Right ventricle myocardium inferior (tissue), 1 donor: ENCODE measurements at regions not wholly inside any gene's neighbourhood (a gene's known extent, or its start where the extent isn't known, plus 50 kb on each side); places are given as distances from the start of the nearest gene placed in this dataset.

Source experiments
- ATAC-seq: fragments of 200-7000 bp; cut with Tn5 transposase; one replicate; pipeline ENCODE4 v1.9.1; 2020; ENCODE audit warnings: mild to moderate bottlenecking, moderate library complexity
- DNase-seq: peaks from one replicate; pipeline ENCODE4 v3.0.0; 2021; ENCODE audit errors: missing footprints
- intact Hi-C: fragments of 100-400 bp; cut with DNase I; formaldehyde crosslinking; loops from one replicate; pipeline ENCODE4 v1.11.0; 2022
- donor health status: DM: no; HTN: yes; CAD: no; lungs with severe emphysema.

- intact Hi-C loops: no loop called here
- ATAC-seq (no peak), DNase-seq (no peak)
Measured at GRCh38 chr5:105947461-105947860, 1723.3 kb downstream of the EFNA5 start.

GRCh38 chr5:105945203-105945972 lies 1725.3 kb downstream of the EFNA5 start:
- no peak for DNase-seq
- intact Hi-C loops: no loop called here

GRCh38 chr5:105940181-105940580 lies 1730.6 kb downstream of the EFNA5 start:
- intact Hi-C loops: no loop called here
- no peak for DNase-seq
- no peak for ATAC-seq

More at GRCh38 chr5:105945203-105945972, 1725.3 kb downstream of the EFNA5 start:
- ATAC-seq: no peak

DNA sequence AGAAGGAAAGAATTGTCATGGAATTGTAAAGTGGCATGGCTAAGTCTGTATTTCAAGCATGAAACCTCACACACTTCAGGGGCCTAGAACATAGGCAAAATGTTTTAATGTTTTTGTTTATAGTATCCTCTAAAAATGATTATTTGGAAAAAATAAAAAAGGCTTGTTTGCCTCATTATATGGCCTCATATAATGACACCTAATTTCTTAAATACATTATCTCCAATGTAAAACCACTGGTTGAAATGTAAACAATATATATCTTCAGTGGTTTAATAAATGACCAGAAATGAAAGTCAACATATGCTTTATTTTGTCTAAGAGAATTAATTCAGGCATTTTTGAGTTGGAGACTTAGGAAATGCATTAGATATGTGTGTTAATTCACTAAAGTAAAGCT lies 1736.6 kb downstream of the EFNA5 start:
- intact Hi-C loops: no loop called here
- no peak for DNase-seq
- ATAC-seq: no peak

DNA sequence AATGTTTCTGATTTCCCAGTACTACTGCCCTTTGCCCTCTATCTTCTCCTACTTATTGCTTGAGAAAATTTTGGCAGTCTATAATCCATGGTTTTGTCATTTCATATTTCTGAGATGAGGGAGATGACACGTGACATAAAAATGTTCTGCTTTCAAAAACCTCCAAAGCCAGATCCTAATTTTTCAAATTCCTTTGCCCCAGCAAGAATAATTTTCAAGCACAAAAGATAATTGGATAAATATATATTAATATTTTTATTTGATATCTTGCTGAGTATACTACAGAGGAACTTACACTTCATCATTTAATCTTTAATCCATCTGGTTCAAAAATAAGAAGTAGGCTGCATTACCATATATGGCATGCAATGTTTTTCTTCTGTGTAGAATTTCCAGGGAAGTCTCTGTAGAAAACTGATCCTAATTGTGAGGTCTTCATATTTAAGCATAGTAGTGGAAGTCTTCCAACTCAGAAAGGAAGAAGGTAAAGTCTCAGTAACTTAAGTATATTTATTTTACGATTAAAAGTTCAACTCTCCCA lies 1738.8 kb downstream of the EFNA5 start:
- DNase-seq (no peak), ATAC-seq (no peak)
- intact Hi-C loops: no loop called here

- no peak for DNase-seq
- intact Hi-C loops: no loop called here
- ATAC-seq: no peak
Measured at GRCh38 chr5:105929858-105930257, 1740.9 kb downstream of the EFNA5 start.

GRCh38 chr5:105924366-105924765 lies 1746.4 kb downstream of the EFNA5 start:
- DNase-seq (no peak), ATAC-seq (no peak)
- intact Hi-C loops: no loop called here

DNA sequence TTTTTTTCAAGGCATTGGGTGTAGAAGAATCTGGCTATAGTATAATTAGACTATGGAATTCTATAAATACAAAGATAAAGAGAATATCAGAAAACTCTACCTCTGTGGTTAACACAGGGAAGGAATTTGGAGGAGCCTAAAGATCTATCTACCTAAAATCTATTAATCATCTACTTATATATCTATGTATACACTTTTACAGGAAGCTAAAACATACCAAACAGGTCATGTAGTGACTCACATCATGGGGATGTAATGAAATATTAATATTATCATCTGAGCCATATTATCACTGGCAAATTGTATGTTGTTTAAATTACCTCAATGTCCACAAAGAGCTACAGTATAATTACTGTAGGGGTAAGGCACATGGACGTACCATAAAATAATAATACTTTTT lies 1748.2 kb downstream of the EFNA5 start:
- DNase-seq: no peak
- intact Hi-C loops: no loop called here
- ATAC-seq: no peak

- DNase-seq (no peak), ATAC-seq (no peak)
- intact Hi-C loops: no loop called here
Measured at GRCh38 chr5:105922080-105922479, 1748.7 kb downstream of the EFNA5 start.

DNA sequence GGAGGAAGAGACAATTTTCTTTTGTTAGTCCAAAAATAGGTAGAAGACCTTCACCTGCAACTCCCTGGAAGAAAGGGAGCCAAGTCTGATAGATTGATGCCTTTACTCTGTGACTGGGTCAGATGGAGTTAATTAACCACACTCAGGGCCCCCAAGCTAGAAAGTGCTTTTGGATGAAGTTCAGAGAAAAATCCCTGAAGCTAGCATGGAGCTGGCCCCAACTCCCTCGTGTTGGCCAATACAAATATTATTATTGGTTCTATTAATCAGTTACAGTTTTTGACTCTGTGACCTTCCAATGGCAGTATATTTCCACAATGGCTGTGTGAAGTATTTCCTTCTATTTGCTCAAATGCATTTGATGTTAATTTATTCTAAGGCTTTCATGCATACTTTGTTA lies 1753.5 kb downstream of the EFNA5 start:
- ATAC-seq (no peak), DNase-seq (no peak)
- intact Hi-C loops: no loop called here

DNA sequence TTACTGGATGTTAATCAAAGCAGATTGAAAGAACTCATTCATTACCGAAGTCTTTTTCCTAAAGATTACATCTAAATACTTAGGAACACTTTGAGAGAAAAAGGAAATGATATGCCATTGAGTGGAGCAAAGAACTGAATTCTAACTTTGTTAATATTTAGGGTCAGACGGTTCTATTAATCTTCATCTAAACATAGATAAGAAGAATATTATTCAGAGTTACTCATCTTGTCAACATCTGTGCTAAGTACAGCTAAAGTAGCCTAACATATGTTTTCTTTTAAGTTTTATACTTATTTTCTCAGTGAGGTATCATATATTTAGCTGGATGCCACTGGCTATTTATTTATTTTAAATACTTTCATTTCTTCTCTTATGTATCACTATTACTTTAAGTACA lies 1763.7 kb downstream of the EFNA5 start:
- DNase-seq (no peak), ATAC-seq (no peak)
- intact Hi-C loops: no loop called here

DNA sequence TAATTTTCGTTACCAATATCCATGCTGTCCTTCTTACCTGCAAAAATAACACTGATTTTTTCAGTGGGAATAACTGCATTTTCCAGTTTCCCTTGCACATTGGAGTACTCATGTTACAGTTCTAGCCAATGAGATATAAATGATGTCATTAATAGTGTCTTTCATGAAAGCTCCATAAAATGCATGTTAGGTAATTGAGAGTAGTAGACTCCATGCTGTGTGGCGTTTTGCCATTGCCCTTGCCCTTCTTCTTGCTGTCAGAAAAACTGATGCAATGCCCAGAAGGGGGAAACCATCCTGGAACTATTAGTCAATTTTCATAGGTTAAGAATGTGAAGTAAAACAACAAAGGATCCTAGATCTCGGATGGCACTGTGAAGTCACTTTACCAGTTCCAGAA lies 1765.3 kb downstream of the EFNA5 start:
- ATAC-seq (no peak), DNase-seq (no peak)
- intact Hi-C loops: no loop called here

- no peak for ATAC-seq
- intact Hi-C loops: no loop called here
- no peak for DNase-seq
Measured at GRCh38 chr5:105903069-105903468, 1767.7 kb downstream of the EFNA5 start.

- ATAC-seq (no peak), DNase-seq (no peak)
- intact Hi-C loops: no loop called here
Measured at GRCh38 chr5:105899726-105900125, 1771.0 kb downstream of the EFNA5 start.

DNA sequence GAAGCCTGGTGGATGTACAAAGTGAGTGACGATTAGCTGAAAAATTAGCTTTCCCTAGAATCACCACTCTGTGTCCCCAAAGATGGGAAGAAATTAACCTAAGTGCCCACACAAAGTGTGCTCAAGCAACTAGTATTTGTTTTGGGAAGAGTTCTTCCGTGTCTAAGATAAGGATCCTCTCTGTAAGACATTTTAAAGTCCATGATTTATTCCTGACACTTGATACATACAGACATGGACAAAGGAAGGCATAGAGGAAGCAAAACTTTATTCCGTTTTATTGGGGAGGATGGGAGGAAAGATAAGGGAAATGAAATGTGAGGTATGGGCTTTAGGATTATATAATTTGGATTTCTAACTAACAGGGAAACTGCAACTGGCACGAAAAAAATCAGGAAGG lies 1772.6 kb downstream of the EFNA5 start:
- intact Hi-C loops: no loop called here
- no peak for DNase-seq
- no peak for ATAC-seq

- intact Hi-C loops: no loop called here
- ATAC-seq: no peak
Measured at GRCh38 chr5:105885266-105885665, 1785.5 kb downstream of the EFNA5 start.

GRCh38 chr5:105882956-105883481 lies 1787.7 kb downstream of the EFNA5 start:
- intact Hi-C loops: no loop called here
- no peak for DNase-seq
- ATAC-seq: no peak

More at GRCh38 chr5:105885266-105885665, 1785.5 kb downstream of the EFNA5 start:
- DNase-seq: no peak

- intact Hi-C loops: no loop called here
- DNase-seq (no peak), ATAC-seq (no peak)
Measured at GRCh38 chr5:105878402-105878801, 1792.3 kb downstream of the EFNA5 start.

GRCh38 chr5:105877592-105877991 lies 1793.1 kb downstream of the EFNA5 start:
- no peak for ATAC-seq
- intact Hi-C loops: no loop called here

GRCh38 chr5:105874316-105874715 lies 1796.4 kb downstream of the EFNA5 start:
- ATAC-seq (no peak), DNase-seq (no peak)
- intact Hi-C loops: no loop called here

More at GRCh38 chr5:105877592-105877991, 1793.1 kb downstream of the EFNA5 start:
- no peak for DNase-seq
